NB4 (cell line): ENCODE measurements at regions not wholly inside any gene's neighbourhood (a gene's known extent, or its start where the extent isn't known, plus 50 kb on each side); places are given as distances from the start of the nearest gene placed in this dataset.
"Not testable (repeated sequence)": the region's sequence is repeated elsewhere in the genome, so short reads cannot be mapped to it uniquely, and the experiment has no call there.

ENCODE experiments used
- DNase-seq: peaks from one replicate; pipeline ENCODE4 v3.0.0; 2010; ENCODE audit warnings: low read depth
- H3K4me3 ChIP-seq: one replicate; pipeline ENCODE4 v1.5.1; 2011; ENCODE audit warnings: mild to moderate bottlenecking, low read depth, low read length, moderate library complexity
- TF ChIP-seq, protein P1 (sequence below): IDR thresholded peaks from one replicate; pipeline ENCODE4 v1.5.1; 2012; ENCODE audit warnings: low read depth, low read length

DNA sequence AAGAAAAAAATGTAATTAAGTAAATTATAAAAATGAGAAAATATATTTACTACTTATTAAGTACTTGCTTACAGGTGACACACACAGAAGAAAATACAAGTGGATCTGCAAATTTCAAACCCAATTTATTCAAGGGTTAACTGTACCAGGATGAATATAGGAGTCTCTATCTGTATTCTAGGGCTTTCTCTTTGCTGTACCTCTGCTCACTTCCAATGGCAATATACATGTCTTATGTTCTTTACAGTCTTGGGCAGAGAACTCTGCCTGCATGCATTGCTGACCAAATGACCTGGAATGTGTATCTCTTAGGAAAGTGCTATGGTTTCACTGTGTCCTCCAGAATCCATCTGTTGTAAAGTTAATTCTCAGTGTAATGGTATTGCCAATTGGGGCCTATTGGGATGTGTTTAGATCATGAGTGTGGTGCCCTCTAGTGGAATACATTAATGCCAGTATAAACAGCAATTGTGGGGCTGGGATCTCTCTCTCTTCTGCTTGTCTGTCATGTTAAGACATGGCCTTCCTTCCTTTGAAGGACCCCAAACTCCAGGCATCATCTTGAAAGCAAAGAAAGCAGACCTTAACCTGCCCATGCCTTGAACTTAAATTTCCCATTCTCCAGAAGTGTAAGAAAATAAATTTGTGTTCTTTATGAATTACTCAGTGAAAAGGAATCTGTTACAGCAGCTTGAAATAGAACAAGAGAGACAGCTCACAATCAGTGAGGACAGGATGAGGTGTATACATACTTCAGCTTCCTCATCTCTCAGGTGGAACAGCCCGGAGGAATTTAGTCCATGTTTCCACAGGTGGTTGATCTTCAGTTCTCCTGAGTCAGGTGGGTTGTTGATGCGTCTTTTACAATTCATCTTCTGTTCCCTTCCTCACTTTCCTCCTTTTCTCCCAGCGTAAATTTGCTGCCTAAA is 356.9 kb downstream of the RPIA start:
- DNase-seq, result peak; percentile 50
- not testable (repeated sequence) for H3K4me3 ChIP-seq

DNA sequence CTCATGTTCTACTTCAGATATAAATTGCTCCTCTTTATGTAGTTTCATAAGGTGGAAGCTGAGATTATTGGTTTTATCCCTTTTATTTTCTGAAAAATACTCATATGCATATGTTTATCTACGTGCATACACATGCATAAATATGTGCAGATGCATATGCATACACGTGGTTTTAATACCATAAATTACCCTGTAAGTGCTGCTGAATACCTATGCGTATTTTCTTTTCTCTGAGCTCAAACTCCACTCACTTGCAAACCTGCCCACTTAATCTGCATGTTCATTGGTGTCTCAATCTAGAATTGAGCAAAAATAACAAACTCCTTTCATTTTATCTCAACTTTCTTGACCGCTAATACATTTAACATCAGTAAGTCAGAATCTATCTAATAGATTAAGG is 367.1 kb downstream of the RPIA start:
- not testable (repeated sequence) for DNase-seq, H3K4me3 ChIP-seq

More for the DNA sequence above, 356.9 kb downstream of the RPIA start:
- TF ChIP-seq, protein P1, sequence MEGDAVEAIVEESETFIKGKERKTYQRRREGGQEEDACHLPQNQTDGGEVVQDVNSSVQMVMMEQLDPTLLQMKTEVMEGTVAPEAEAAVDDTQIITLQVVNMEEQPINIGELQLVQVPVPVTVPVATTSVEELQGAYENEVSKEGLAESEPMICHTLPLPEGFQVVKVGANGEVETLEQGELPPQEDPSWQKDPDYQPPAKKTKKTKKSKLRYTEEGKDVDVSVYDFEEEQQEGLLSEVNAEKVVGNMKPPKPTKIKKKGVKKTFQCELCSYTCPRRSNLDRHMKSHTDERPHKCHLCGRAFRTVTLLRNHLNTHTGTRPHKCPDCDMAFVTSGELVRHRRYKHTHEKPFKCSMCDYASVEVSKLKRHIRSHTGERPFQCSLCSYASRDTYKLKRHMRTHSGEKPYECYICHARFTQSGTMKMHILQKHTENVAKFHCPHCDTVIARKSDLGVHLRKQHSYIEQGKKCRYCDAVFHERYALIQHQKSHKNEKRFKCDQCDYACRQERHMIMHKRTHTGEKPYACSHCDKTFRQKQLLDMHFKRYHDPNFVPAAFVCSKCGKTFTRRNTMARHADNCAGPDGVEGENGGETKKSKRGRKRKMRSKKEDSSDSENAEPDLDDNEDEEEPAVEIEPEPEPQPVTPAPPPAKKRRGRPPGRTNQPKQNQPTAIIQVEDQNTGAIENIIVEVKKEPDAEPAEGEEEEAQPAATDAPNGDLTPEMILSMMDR, result peak; percentile 50

DNA sequence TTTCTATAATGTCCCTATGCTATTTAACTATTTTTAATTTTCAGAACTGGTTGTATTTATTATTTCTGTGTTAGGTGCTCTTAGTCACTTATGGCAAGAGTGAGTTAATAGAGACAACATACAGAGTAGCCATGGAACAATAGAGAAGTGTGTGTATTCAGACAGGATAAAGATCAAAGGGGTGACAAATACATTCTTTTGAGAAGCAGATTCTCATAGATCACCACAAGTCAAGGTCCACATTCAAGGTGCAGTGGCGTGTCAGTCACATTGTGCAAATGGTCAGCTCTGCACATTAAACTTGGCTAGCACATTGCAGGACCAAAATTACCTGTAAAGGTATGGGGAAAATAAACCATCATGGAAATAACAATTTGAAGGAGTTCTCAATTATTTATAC is 369.7 kb downstream of the RPIA start:
- not testable (repeated sequence) for H3K4me3 ChIP-seq, DNase-seq

DNA sequence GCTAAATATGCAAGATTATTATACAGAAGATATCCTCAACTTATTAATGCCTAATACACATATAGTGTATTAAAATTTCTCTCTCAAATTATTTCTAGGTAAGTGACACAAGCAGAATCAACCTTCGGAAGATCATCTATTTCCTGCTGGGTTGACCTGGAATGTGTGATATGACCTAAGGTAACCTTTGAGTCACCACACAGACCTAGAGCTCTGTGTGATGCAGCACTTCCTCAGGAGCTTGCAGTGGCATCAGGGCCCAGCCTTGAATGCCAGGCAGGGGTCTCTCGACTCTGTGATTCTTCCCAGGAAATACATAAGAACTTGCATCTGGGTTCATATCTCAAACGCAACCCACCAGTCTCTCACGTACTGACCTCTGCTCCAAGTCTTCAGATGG is 385.3 kb downstream of the RPIA start:
- DNase-seq, H3K4me3 ChIP-seq: not testable (repeated sequence)

DNA sequence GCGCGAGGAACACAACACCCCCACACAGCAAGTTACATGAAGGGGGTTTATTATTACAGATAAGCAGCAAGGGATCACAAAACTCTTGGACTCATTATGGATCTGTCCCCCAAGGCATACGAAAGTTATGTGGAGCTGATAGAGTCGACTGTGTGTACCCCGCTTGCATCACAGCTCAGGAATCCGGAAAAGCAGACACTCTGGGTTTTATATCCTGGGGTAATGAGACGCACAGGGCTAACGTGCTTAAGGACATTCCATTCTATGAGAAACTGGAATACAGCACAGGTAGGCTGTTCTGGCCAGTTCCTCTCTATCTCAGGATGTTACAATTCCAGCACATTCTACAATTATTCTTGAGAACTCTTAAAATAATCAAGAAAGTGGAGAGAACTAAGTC is 401.4 kb downstream of the RPIA start:
- DNase-seq, H3K4me3 ChIP-seq: not testable (repeated sequence)

DNA sequence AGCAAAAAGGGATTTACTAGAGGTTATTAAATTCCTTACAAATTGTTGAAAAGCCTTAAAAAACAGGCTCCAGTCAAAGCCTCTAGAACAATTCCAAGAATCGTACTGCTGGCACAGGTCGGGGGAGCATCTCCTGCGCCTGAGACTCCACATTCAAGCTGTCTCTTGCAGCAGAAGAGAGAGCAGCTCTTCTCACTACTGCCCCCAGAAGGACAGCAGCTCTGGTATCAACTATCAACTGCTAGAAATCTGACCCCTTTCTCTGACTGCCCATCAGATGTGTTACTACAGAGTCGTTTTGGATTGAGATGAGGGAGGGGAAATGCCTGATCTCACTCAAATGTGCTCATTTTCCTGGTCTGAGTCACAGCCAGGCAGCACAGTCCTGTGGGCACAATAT is 403.6 kb downstream of the RPIA start:
- DNase-seq, result peak; percentile 1
- TF ChIP-seq, protein P1, result peak; percentile 10
- not testable (repeated sequence) for H3K4me3 ChIP-seq

DNA sequence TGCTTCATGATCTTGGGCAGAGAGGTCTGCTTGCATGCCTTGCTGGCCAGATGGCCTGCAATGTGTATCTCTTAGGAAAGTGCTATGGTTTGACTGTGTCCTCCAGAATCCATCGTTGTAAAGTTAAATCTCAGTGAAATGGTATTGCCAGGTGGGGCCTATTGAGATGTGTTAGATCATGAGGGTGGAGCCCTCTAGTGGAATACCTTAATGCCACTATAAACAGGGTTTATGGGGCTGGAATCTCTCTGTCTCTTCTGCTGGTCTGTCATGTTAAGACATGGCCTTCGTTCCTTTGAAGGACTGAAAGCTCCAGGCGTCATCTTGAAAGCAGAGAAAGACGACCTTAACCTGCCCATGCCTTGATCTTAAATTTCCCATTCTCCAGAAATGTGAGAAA is 411.1 kb downstream of the RPIA start:
- H3K4me3 ChIP-seq, DNase-seq: not testable (repeated sequence)
- TF ChIP-seq, protein P1, result peak; percentile 6

DNA sequence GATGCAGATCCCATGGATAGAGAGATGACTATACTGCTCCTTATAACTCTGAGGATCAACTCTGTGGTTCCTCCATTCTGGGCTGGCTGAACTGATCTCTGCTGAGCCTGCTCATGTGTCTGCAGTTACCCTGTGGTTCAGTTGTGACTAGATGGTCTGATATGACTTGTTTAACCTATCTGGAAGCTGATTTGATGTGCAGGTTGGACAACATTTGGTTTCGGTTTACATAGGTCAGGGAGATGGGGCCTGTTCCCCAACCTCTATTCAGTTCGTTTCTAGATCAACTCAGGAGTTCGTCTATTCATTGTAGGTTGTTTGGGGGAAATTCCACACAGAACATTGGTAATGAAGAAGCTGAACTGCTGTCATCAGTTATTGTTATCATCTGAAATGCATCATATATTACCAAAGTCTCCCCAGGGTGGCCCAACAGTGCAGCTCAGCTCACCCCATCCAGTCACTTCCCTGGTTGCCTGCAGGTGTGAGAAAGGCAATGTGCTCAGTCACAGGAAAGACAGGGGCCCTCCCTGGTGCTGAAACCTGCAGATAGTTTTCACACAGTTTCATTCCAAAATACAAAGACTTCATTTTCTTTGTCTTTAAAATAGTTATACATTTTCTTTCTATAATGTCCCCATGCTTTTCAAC is 415.0 kb downstream of the RPIA start:
- H3K4me3 ChIP-seq, DNase-seq: not testable (repeated sequence)

DNA sequence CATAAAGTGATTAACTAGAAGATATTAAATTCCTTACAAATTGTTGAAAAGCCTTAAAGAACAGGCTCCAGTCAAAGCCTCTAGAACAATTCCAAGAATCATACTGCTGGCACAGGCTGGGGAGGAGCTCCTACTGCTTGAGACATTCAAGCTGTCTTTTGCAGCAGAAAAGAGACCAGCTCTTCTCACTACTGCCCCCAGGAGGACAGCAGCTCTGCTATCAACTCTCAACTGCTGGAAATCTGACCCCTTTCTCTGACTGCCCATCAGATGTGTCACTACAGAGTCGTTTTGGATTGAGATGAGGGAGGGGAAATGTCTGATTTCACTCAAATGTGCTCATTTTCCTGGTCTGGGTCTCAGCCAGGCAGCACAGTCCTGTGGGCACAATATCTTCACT is 421.0 kb downstream of the RPIA start:
- peak; percentile 10 for DNase-seq
- TF ChIP-seq, protein P1, result peak; percentile 60
- not testable (repeated sequence) for H3K4me3 ChIP-seq

DNA sequence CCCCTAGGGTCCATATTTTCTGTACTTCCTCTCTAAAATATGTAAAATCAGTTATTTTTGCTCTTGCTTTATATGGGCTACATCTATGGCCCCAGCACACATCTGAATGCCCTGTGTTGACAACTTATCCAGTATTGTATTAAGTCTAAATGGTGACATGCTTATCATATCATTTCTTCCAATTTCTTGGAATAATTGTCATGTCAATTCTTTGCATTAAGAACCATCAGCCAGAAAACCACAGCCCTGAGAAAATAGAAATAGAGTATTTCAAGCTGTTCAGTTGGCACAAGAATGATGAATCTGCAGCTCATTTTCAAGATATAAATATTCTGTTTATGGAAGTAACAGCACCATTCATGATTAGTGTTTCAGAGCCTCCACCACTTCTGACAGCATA is 421.8 kb downstream of the RPIA start:
- not testable (repeated sequence) for DNase-seq, H3K4me3 ChIP-seq

DNA sequence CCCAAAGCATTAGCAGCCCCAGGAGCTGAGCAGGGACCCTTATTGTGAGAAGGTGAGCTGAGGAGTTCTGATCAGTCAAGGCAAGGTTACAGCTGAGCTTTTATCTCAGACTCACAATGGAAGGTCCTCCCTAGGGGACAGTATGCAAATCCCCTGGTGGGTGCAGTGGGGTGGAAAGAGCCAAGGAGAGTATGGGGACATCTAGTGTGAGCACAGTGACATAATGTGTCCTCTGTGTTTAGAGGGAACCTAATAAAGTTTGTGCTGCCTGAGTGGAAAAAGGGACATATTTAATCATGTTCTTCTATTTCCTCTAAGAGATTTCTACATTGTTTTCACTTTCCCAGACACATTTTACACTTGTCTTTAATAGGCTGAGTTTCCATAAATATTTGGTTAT is 438.0 kb downstream of the RPIA start:
- not testable (repeated sequence) for H3K4me3 ChIP-seq, DNase-seq

DNA sequence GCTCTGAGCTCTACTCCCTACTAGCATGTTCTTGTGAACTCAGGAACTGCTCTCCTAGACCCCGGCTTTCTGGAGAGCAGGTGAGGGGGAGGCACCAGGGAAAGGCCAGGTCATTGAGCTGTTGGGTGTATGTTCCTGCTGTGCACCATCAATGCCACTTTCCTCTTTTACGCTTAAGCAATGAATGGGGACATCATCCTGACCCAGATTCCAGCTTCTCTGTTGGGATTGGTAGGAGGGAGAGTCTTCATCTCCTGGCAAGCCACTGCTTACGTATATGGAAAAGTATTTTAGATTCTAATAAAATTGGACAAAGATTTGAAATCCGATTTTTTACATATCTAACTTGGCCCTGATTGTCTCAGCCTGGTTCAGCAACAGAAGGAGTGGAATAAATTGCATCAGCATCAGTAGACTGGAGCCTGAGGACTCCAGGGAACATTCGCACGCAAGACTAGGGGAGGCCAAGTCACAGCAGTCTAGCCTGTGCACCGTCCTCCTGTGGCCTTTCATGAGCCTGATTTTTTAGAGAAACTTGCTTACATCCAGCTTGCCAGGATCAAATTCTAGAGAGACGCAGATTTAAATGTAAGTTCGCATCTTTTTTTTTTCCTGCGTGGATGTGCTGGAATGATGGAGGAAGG is 439.3 kb downstream of the RPIA start:
- not testable (repeated sequence) for DNase-seq, H3K4me3 ChIP-seq

DNA sequence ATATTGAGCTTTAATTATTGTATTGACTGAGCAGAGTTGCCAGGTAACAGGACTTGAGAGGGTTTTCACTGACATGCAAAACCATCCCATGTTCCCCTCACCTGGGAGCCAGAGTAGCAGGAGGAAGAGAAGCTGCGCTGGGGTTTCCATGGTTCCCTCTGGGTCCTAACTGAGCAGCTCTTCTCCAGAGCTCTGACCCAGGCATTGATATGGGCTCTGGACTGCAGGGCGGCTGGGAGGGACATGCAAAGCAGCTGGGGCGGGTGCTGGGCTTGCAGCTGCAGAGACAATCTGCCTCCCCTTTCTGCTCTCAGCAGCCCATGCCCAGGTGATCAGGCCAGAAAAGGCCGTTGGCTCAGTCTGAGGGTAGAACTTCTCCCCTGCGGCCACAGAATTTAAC is 451.5 kb downstream of the RPIA start:
- H3K4me3 ChIP-seq, DNase-seq: not testable (repeated sequence)

DNA sequence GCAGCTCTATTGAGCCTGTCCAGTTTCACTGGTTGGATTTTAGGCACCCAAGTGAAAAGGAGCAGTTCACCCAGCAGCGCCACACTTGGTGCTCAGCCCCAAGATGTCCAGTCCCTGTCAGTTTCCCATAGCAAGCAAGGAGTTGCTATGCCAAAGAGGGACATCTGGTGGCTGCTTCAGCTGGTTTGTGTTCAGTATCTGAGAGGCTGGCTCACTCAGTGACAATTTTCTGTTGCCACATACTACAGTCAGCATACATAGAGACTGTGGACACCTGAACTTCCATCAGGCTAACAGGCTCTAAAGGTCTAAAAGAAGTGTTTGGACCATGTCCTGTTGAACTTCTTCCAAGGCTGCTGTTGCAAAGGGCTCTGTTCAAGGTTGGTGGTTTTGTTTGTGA is 453.9 kb downstream of the RPIA start:
- not testable (repeated sequence) for DNase-seq, H3K4me3 ChIP-seq
